ENCODE measurements at regions not wholly inside any gene's neighbourhood (a gene's known extent, or its start where the extent isn't known, plus 50 kb on each side); places are given as distances from the start of the nearest gene placed in this dataset.

- TF ChIP-seq CTCF (IDR thresholded peaks at IDR 0.05) (no peak), EP300 (IDR thresholded peaks at IDR 0.05) (no peak), POLR2A (IDR thresholded peaks at IDR 0.05) (no peak), POLR2AphosphoS5 (IDR thresholded peaks at IDR 0.05) (no peak)
These were observed 669.1 kb downstream of the SATB2 start for GRCh38 chr2:198788676-198789075.

All from suprapubic skin (tissue), 4 donors.